Anterior cingulate cortex (tissue), 58 donors: ENCODE measurements at regions not wholly inside any gene's neighbourhood (a gene's known extent, or its start where the extent isn't known, plus 50 kb on each side); places are given as distances from the start of the nearest gene placed in this dataset.
"Not testable (repeated sequence)": the region's sequence is repeated elsewhere in the genome, so short reads cannot be mapped to it uniquely, and the experiment has no call there.

Experiments used
- DNase-seq, 58 donors: peaks; one replicate each; lab custom pipeline; 2025; lab: John Stamatoyannopoulos, UW

DNA sequence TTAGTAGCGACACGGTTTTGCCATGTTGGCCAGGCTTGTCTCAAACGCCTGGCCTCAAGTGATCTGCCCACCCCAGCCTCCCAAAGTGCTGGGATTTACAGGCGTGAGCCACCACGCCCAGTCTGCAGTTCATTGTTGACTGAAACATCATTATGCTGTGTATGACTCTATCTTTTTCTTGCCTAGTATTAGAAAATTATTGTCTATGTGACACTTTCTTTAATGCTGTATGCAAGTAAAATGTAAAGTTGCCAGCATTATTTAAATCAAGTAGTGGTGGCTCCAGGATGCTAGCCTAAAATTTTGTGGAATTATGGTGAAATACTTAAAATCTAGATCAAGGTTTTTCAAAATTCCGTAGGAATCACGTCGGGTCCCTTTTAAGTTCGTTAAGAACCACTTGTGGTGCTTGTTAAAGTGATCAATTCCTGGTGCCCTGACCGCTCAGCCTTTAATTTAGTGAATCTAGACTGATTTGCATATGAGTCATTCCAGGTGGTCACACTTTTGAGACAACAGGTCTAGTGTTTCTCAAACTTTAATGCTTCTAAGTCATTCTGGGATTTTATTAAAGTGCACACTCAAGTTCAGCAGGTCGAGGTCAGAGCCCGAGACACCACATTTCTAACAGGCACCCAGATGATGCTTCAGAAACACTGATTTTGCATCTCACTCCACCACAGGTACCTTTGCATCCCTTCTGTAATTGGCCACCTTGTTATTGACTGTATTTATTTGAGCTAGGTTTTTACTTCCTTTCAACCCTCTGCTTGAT lies 132.6 kb upstream of the MTHFD1L start:
- DNase-seq: no peak

DNA sequence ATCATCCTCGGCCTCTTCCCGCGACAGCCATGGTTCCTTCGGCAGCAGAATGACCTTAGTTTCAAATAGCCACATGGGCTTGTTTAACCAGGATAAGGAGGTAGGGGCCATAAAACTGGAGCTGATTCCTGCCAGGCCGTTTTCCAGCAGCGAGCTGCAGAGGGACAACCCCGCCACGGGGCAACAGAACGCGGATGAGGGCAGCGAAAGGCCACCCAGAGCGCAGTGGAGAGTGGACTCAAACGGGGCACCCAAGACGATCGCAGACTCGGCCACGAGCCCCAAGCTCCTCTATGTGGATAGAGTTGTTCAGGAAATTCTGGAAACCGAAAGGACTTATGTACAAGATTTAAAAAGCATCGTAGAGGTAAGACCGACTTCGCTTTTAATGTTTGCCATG lies 131.8 kb upstream of the MTHFD1L start:
- DNase-seq: no peak

DNA sequence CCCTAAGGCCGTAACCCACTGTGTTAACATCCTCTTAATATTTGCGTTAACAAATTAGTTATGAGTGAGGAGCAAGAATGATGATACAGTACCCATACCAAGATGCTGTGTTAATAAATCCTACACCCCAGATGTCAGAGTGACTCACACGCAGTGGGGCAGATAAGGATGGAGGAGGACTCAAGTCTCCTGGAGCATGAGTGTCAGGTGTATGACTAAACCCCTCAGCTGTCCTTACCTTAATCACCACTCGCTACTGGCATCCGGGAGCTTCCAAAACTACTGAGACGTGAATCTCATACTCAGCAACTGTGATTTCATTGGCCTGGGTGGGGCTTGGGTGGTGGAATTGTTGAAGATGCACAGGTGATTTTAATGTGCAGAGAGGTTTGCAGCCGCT lies 131.3 kb upstream of the MTHFD1L start:
- DNase-seq: no peak

DNA sequence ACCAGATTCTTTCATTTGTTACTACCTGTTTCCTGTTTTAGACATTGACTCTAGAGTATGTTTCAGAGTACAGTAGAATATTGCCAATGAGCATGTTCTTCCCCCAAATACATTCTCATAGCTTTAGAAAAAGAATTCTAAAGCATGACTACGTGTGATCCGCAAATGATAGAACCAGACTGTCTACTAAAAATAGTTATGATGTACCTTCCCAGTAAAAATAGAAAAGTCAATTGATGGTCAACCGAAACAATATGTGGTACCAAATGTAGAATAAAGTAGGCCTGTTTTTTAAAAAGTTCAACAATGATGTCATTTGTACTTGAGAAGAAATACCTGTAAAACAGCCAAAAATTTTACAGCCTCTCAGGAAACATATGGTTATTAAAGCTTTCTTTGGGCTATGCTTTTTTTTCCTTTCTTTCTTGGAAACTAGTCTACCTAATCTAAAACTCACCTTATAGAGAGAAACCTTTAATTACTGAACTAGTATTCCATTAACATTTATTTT lies 130.1 kb upstream of the MTHFD1L start:
- no peak for DNase-seq

DNA sequence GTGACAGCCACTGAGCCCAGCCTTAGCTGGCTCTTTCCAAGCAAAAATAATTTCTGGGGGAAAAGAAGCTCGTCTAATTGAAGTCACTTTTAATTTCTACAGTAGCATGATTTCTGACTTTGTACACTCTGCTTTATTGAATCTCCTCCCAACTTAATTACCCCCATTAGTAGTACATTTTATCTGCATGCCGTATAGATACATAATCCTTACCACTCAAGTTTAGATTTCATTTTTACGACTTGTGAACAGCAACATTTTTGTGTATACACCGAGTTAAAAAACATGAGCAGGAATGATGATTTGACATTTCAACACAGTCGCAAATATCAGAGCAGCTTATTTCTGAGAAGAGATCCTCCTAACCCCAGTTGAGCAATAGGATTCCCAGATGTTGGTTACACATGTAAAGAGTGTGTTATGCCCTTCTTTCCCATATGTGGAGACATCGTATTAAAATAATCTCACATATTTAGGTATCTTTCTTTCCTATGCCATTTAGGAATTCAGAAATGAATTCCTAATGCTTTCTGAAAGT lies 127.3 kb upstream of the MTHFD1L start:
- DNase-seq: no peak

DNA sequence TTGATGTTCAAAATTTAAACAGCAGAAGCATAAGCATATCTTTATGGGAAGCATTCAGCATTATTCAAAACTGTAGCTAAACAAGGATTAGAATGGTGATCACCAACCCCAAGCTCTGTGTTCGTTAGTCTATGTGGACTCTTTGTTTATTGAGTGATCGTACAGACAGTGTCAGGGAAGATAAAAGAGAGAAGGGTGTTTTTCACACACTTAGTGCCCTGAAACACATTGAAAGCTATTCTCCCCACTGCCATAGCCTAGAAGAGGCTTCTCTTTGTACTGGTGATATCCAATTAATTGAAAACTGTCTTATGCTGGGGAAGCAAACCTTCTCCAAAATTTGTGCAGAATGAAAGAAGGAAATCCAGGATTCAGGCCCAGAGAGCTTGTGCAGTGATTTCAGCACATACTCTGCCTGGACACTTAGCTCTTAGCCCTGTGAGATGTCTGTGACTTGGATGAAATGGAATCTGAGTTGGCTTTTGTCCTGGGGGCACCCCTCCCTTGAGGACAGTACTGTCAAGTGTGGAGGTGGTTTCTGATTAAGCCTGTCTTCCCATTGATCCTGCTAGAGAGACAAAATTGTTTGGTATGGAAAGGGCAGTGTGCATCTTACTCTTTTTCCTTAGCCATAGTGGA lies 125.7 kb upstream of the MTHFD1L start:
- peak in 1 of 58 donors; percentile 10 for DNase-seq

DNA sequence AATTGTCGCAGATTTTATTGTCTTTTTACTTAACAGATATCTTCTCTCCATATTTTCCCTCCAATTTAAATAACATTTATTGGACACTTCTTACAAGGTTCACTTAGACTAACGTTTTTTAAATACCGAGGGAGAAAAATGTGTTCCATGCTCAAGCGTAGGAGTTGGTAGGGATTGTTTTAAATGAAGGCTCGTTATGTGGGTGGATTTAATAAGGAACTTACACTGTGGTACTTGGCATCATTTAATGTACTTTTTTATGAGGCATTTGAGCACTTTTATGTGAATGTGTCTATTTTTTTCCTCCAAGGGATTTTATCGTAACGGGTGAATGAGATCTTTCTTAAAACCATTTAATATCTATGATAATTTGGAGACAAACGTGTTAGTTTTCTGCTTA lies 125.0 kb upstream of the MTHFD1L start:
- peak in 2 of 58 donors; percentile 7 to 19 for DNase-seq

DNA sequence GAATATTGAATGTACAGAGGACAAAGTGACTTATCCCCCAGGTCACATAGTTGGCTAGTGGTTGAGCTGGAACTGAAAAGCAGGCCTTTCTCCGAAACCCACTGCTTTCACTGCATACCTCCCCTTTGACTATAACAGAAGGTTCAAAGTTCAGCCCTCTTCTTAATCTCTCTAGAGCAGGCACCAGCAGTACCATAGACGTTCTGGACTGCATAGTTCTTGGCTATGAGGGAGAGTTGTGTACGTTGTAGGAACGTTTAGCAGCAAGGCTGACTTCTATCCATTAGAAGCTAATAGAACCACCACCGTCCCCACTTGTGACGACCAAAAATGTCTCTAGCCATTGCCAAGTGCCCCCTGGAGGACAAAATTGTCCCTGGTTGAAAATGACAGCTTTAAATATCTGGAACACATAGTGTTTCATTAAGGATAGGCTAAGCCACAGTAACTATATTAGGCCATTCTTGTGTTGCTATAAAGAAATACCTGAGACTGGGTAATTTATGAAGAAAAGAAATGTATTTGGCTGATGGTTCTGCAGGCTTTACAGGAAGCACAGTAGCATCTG lies 123.8 kb upstream of the MTHFD1L start:
- DNase-seq: peak in 1 of 58 donors; percentile 5

DNA sequence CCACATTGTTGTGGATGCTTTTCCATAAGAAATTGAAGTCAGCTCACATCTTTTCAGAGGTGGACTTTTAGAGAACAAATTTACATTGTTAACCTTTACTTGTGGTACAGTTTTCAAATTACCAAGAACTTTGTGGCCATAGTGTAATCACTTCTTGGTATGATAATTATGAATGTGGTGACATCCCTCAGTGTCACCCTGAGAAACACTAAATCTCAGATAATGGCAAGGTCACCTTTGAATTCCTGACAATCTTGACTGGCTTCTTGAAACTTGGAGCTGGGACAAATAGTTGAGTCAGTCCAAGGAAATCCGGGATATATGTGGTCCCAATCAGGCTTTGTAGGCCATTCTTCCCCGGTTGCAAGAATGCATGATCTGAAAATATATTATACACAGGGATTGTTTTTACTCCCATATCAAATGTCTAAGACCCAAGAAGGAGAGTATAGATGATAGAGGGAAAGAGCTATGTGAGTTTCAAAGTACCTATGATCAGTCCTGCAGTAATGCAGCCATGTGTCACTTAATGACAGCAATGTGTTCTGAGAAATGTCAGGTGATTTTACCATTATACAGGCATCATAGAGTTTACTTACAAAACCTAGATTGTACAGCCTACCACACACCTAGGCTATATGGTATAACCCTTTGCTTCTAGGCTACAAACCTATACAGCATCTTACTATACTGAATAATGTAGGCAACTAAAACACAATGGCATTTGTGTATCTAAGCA lies 120.8 kb upstream of the MTHFD1L start:
- no peak for DNase-seq

DNA sequence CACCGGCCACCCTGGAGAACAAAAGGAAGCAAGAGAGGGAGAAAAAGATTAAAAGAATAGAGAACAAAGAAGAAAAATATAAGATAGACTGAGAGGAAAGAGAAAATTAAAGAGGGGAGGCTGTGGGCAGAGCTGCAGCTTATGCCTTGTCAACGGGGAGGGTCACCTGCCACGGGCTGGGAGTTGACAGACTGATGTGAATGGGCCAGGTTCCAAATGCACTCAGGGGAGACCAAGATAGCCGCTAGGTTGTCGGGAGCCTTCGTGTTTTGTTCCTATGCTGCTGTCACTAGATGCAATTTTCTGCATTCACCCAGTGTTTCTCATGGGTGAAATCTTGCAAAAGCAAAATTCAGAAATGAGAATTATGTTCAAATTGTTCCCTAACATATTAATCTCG lies 119.6 kb upstream of the MTHFD1L start:
- DNase-seq: no peak

DNA sequence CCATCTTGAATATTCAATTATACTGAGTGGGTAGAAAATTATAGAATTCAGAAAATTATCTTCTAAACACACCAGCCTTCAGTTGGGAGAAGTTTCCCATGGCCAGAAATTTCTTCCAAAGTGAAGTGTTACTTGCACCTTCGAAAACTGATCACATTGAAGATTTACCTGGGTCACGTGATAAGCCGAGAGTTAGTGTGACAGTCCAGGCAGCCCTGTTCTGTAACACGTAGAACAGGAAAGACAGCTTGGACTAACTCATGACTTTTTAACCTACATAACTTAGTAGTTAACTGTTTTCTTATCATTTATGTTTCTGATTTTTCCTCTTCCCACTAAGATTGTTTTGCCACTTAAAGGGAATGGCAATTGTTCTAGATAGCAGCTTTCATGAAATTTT lies 118.3 kb upstream of the MTHFD1L start:
- DNase-seq: no peak

DNA sequence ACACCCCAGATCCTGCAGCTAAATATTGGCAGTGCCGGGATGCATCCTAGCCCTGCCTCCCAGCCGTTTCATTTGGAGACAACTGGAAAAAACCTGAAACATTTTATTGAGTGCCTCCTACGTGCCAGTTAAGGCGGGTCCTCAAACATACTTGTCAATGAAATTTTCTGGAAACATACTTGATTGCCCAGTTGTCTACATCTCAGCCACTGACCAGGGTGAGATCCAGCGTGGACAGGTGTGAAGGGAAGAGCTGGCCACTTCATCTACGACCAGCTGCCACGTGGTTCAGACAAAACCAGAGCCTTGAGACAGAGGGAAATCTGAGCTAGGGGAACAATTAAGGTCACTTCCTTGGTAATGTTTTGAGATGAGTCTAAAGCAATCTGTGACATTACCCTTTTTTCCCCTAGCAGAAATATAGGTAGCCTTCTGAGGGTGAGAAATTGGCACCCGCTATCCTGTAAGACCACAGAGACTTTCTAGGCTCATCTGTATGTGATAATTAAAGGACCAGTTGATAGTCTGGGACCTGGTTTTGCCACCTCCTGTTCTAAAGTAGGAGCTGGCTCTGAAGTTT lies 116.3 kb upstream of the MTHFD1L start:
- DNase-seq: no peak

DNA sequence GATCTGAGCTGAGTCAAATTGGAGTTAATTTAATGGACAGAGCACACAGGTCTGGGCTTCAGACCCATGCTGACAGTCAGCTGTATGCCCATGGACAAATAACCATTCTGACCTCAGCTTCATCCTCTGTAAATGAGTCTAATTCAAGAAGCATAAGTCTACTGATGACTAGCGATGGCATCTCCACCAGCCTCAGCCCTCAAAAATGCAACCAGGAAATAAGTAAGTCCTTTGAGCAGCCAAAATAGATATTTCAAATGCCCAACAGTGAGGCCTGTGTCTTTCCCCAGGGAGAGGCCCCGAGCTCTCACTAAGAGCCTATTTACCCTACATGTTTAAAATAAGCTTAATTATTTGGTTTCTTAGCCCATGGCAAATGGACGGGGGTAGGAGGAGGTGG lies 114.2 kb upstream of the MTHFD1L start:
- no peak for DNase-seq

DNA sequence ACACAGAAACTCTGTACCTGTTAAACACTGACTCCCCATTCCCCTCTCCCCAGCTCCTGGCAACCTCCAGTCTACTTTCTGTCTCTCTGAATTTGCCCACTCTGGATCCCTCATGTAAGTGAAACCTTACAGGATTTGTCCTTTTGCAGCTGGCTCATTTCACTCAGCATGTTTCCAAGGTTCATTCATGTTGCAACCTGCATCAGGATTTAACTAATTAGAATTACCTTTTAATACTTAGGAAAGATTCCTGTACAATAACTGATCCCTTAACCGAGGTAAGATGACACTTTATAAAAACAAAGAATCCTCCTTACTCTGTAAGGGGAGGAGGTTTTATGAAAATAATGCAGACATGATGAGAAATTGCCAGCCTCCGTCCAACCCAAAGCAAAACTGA lies 113.1 kb upstream of the MTHFD1L start:
- no peak for DNase-seq

DNA sequence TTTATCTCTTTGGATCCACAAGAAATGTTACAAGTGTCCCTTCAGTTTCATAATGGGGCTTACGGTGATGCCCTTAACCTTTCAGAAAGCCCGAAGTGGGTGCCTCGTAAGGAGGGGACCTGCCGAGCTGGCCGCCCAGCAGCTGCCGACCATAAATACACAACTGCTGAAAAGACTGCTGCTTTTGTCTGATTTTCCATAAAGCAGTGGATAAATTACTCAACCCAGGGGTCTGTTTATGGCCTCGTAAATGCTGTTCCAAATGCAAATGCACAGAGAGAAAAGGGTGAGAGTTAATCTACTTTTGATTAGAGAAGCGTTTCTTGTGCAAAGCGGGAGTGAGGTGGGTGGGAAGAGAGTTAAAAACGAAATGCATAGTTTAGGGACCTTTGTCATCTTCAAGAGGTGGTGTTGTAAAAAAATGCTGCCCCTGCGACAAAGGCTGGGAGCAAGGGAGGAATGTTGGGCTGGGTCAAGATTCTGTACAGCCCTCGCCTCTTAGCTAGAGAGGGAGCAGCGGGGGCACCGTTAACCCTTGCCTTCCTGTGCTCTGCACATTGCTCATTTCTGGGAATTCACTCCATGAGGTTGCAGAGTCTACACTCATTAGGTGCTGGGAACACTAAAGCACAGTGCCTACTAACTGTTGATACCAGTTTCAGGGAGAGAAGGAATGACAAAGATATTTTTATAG lies 112.0 kb upstream of the MTHFD1L start:
- no peak for DNase-seq

DNA sequence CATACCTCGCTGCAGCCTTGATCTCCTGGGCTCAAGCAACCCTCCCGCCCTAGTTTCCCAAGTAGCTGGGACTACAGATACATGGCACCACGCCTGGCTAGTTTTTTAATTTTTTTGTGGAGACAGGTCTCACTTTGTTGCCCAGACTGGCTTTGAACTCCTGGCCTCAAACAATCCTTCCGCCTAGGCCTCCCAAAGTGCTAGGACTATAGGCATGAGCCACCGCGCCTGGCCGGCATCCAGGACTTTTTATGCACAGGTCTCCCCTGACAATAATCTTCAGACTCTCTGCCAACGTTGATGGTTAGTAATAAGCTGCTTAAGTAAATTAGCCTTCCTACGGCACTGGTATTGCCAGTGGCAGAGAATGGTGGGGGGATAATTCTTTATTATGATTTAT lies 110.5 kb upstream of the MTHFD1L start:
- peak in 5 of 58 donors; percentile 6 to 50 (median 17) for DNase-seq

DNA sequence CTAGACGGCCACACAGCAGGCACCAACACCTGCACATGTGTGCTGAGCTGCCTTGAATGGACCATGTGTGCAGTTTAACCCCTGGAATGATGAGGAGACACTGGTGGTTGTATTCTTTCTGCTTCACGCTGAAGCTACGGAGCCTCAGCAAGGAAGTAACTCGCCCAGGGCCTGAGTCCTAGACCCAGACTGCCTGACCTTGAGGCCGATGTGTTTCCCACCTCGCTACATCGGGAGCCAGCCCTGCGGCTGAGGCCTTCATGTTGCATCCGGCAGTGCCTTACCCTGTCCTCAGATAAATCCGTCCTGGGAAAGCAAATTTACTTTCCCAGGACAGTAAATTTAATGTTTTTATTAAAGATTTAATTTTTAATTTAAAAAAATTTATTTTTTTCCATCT lies 110.0 kb upstream of the MTHFD1L start:
- no peak for DNase-seq

DNA sequence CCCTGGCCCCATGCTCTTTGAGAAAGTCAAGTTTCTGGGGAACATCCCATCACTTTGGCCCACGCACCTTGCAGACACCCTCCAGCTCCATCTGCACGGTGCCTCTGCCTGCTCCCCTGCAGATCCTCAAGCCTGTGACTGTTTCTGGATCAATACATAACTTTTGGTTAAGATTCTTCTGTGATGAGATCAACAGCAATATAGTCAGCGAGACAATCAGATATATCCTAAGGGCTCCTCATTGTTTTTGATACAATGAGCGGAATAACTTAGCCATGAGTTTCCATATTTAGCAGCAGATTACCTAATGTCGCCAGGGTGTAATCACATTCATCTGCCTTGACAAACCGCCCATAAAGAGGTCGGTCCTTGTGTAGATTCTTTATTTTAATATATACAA lies 109.3 kb upstream of the MTHFD1L start:
- DNase-seq: no peak

DNA sequence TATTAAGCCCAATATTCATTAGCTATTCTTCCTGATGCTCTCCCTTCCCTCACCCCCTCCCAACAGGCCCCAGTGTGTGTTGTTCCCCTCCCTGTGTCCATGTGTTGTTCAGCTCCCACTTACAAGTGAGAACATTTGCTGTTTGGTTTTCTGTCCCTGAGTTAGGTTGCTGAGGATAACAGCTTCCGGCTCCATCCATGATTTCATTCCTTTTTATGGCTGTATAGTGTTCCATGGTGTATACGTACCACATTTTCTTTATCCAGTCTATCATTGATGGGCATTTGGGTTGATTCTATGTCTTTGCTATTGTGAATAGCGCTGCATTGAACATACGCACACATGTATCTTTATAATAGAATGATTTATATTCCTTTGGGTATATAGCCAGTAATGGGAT lies 107.7 kb upstream of the MTHFD1L start:
- not testable (repeated sequence) for DNase-seq

DNA sequence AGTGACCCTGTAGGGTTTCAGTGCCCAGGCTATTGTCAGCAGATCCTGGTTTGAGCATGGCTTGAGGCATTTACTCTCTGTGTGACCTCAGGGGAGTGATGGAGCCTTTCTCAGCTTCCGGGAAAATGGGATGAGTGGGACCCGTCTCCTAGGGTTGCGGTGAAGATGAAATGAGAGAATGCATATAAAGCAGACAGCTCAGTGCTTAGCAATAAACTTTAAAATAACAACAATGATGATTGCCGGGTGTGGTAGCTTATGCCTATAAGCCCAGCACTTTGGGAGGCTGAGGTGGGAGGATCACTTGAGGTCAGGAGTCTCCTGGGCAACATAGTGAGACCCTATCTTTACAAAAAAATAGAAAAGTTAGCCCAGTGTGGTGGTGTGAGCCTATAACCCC lies 106.0 kb upstream of the MTHFD1L start:
- DNase-seq: no peak
